H9 (cell line): ENCODE measurements at regions not wholly inside any gene's neighbourhood (a gene's known extent, or its start where the extent isn't known, plus 50 kb on each side); places are given as distances from the start of the nearest gene placed in this dataset.

Source experiments
- DNase-seq: peaks from one replicate; pipeline ENCODE4 v3.0.0-alpha.2; 2017
- H2AFZ ChIP-seq: one replicate; pipeline ENCODE4 v1.6.1; 2013; ENCODE audit warnings: mild to moderate bottlenecking, low read length, control low read depth, moderate library complexity
- H2AK5ac ChIP-seq: 2 replicates; pipeline ENCODE4 v1.6.1; 2013; ENCODE audit warnings: low read length, control low read depth, mixed read lengths; ENCODE audit not compliant: insufficient read length
- H2BK120ac ChIP-seq: one replicate; pipeline ENCODE4 v1.6.1; 2013; ENCODE audit warnings: low read depth, mild to moderate bottlenecking, low read length, control low read depth, inconsistent platforms; ENCODE audit not compliant: poor library complexity, severe bottlenecking
- H2BK12ac ChIP-seq: 2 replicates; pipeline ENCODE4 v1.6.1; 2013; ENCODE audit warnings: low read length, control low read depth, mixed read lengths, low read depth; ENCODE audit not compliant: insufficient read length
- H2BK15ac ChIP-seq: 2 replicates; pipeline ENCODE4 v1.6.1; 2013; ENCODE audit warnings: low read depth, low read length, control low read depth
- H2BK20ac ChIP-seq: one replicate; pipeline ENCODE4 v1.6.1; 2013; ENCODE audit warnings: low read depth, mild to moderate bottlenecking, low read length, control low read depth, inconsistent platforms; ENCODE audit not compliant: poor library complexity, severe bottlenecking
- H2BK5ac ChIP-seq: 2 replicates; pipeline ENCODE4 v1.6.1; 2013; ENCODE audit warnings: low read length, control low read depth, mixed read lengths; ENCODE audit not compliant: insufficient read length
- H3K14ac ChIP-seq: 2 replicates; pipeline ENCODE4 v1.6.1; 2013; ENCODE audit warnings: low read length, control low read depth; ENCODE audit not compliant: insufficient read depth
- H3K18ac ChIP-seq: 2 replicates; pipeline ENCODE4 v1.6.1; 2013; ENCODE audit warnings: low read depth, mild to moderate bottlenecking, mixed read lengths, low read length, control low read depth; ENCODE audit not compliant: insufficient read length
- H3K23ac ChIP-seq: 2 replicates; pipeline ENCODE4 v1.6.1; 2013; ENCODE audit warnings: low read length, control low read depth, mixed read lengths, low read depth; ENCODE audit not compliant: insufficient read length
- H3K23me2 ChIP-seq: 2 replicates; pipeline ENCODE4 v1.6.1; 2013; ENCODE audit warnings: low read depth, mild to moderate bottlenecking, mixed read lengths, low read length, control low read depth; ENCODE audit not compliant: insufficient read length, poor library complexity, severe bottlenecking
- H3K27ac ChIP-seq: 2 replicates; pipeline ENCODE4 v1.5.1; 2013; ENCODE audit warnings: low read length, control low read depth, mixed read lengths, low read depth; ENCODE audit not compliant: insufficient read length
- H3K27me3 ChIP-seq: 2 replicates; pipeline ENCODE4 v1.6.1; 2013; ENCODE audit warnings: low read length, control low read depth, inconsistent platforms; ENCODE audit not compliant: insufficient read depth
- H3K4ac ChIP-seq: 2 replicates; pipeline ENCODE4 v1.6.1; 2013; ENCODE audit warnings: low read depth, mild to moderate bottlenecking, control low read depth, inconsistent platforms, low read length, moderate library complexity
- H3K4me1 ChIP-seq: 2 replicates; pipeline ENCODE4 v1.6.1; 2013; ENCODE audit warnings: low read length, control low read depth, inconsistent platforms; ENCODE audit not compliant: insufficient read depth
- H3K4me2 ChIP-seq: 2 replicates; pipeline ENCODE4 v1.6.1; 2013; ENCODE audit warnings: low read length, control low read depth, mixed read lengths; ENCODE audit not compliant: insufficient read length, insufficient read depth
- H3K56ac ChIP-seq: 2 replicates; pipeline ENCODE4 v1.6.1; 2013; ENCODE audit warnings: low read depth, mild to moderate bottlenecking, mixed read lengths, low read length, control low read depth; ENCODE audit not compliant: insufficient read length
- H3K79me1 ChIP-seq: 2 replicates; pipeline ENCODE4 v1.6.1; 2013; ENCODE audit warnings: low read depth, mild to moderate bottlenecking, moderate library complexity, low read length, control low read depth, inconsistent platforms; ENCODE audit not compliant: insufficient read depth, poor library complexity, severe bottlenecking
- H3K79me2 ChIP-seq: 2 replicates; pipeline ENCODE4 v1.6.1; 2013; ENCODE audit warnings: low read length, control low read depth, inconsistent platforms; ENCODE audit not compliant: insufficient read depth
- H3K9ac ChIP-seq: 2 replicates; pipeline ENCODE4 v1.6.1; 2013; ENCODE audit warnings: low read length, control low read depth, mixed read lengths; ENCODE audit not compliant: insufficient read length; ENCODE audit errors: extremely low read depth
- H3K9me3 ChIP-seq: one replicate; pipeline ENCODE4 v1.6.1; 2013; ENCODE audit warnings: low read depth, low read length, inconsistent platforms; ENCODE audit not compliant: control insufficient read depth
- H3T11ph ChIP-seq: one replicate; pipeline ENCODE4 v1.6.1; 2013; ENCODE audit warnings: mild to moderate bottlenecking, low read length, control low read depth, inconsistent platforms
- H4K20me1 ChIP-seq: one replicate; pipeline ENCODE4 v1.6.1; 2013; ENCODE audit not compliant: control insufficient read depth, insufficient read length, insufficient read depth
- H4K5ac ChIP-seq: 2 replicates; pipeline ENCODE4 v1.6.1; 2013; ENCODE audit warnings: low read depth, mild to moderate bottlenecking, mixed read lengths, low read length, control low read depth; ENCODE audit not compliant: insufficient read length
- H4K8ac ChIP-seq: replicated peaks from 2 replicates; pipeline ENCODE4 v1.6.1; 2013; ENCODE audit warnings: low read length, control low read depth, mixed read lengths, low read depth; ENCODE audit not compliant: insufficient read length
- H4K91ac ChIP-seq: 2 replicates; pipeline ENCODE4 v1.6.1; 2013; ENCODE audit warnings: low read depth, mild to moderate bottlenecking, moderate library complexity, mixed read lengths, low read length, control low read depth; ENCODE audit not compliant: insufficient read length
- H3K27ac Mint-ChIP-seq, 3 experiments: 2 replicates in 2 of 3; 3 replicates in 1 of 3; pipeline ENCODE4 v1.8.0; 2020 to 2021; ENCODE audit warnings: mixed read lengths in 3 of 3, mild to moderate bottlenecking in 1 of 3, moderate library complexity in 1 of 3
- H3K27me3 Mint-ChIP-seq: 2 replicates; pipeline ENCODE4 v1.8.0; 2021; ENCODE audit warnings: low read depth, mild to moderate bottlenecking, moderate library complexity, mixed read lengths
- H3K36me3 Mint-ChIP-seq, 3 experiments: 2 replicates in 2 of 3; 3 replicates in 1 of 3; pipeline ENCODE4 v1.8.0; 2020 to 2021; ENCODE audit warnings: low read depth in 3 of 3, mixed read lengths in 3 of 3; ENCODE audit not compliant: insufficient read depth in 1 of 3
- H3K4me1 Mint-ChIP-seq, 2 experiments: 2 replicates each; pipeline ENCODE4 v1.8.0; 2020; ENCODE audit warnings: mixed read lengths in 2 of 2
- H3K4me3 Mint-ChIP-seq, 2 experiments: 2 replicates in 1 of 2; 3 replicates in 1 of 2; pipeline ENCODE4 v1.8.0; 2020 to 2021; ENCODE audit warnings: mild to moderate bottlenecking in 2 of 2, mixed read lengths in 2 of 2, moderate library complexity in 1 of 2
- H3K9me3 Mint-ChIP-seq, 2 experiments: 2 replicates in 1 of 2; 3 replicates in 1 of 2; pipeline ENCODE4 v1.8.0; 2020; ENCODE audit warnings: mild to moderate bottlenecking in 2 of 2, mixed read lengths in 2 of 2, moderate library complexity in 1 of 2
- CTCF ChIP-seq: fragments of 200-600 bp; sonication (generic); conservative IDR thresholded peaks from 3 replicates; pipeline ENCODE4 v1.8.0; 2021; ENCODE audit warnings: antibody characterized with exemption, mild to moderate bottlenecking
- WGBS: extraction: QIAGEN DNeasy Blood & Tissue Kit; methylation state at CpG from one replicate; pipeline ENCODE4 v1.1.7; 2013; ENCODE audit warnings: missing lambda C conversion rate, low lambda C conversion rate, mixed read lengths; ENCODE audit not compliant: insufficient read length; ENCODE audit errors: extremely low coverage; 5-methylcytosine and 5-hydroxymethylcytosine counted together

- H2AK5ac ChIP-seq, result no peak overlapping the region
- no peak overlapping the region for H3T11ph ChIP-seq
- no peak overlapping the region for H4K8ac ChIP-seq
- H2BK20ac ChIP-seq, result no peak overlapping the region
- H3K23ac ChIP-seq, result no peak overlapping the region
- no peak overlapping the region for H3K27ac ChIP-seq
- H3K79me2 ChIP-seq, result no peaks in the 10 kb centered on the region
- H4K91ac ChIP-seq, result no peak overlapping the region
- H2BK12ac ChIP-seq, result no peak overlapping the region
- H3K79me1 ChIP-seq, result no peaks in the 10 kb centered on the region
- no peak overlapping the region for H3K9ac ChIP-seq
- H3K56ac ChIP-seq, result no peak overlapping the region
- H3K4ac ChIP-seq, result no peak overlapping the region
- no peaks in the 10 kb centered on the region for H3K9me3 ChIP-seq
- Mint-ChIP-seq H3K27ac (no peak overlapping the region; a peak in 1 of 7 replicates), H3K9me3 (no peaks in the 10 kb centered on the region), H3K4me3 (no peak overlapping the region), H3K4me1 (peaks cover 29 to 42% of the 10 kb centered on the region in 2 experiments), H3K27me3 (no peaks in the 10 kb centered on the region), H3K36me3 (no peaks in the 10 kb centered on the region)
- no peak overlapping the region for H2BK120ac ChIP-seq
- TF ChIP-seq CTCF, result no peak
- no peaks in the 10 kb centered on the region for H4K20me1 ChIP-seq
- H3K23me2 ChIP-seq, result no peaks in the 10 kb centered on the region
- peaks cover 4% of the 10 kb centered on the region; the same call in 1 of the 2 replicates for H3K4me1 ChIP-seq
- no peak for DNase-seq
- H3K14ac ChIP-seq, result no peak overlapping the region
- H3K27me3 ChIP-seq, result no peaks in the 10 kb centered on the region
- no peak overlapping the region for H2BK5ac ChIP-seq
- H3K4me2 ChIP-seq, result no peak overlapping the region
- no peak overlapping the region for H3K18ac ChIP-seq
- no CpG with 5 or more reads among the region's 7 CpGs for WGBS
- H2AFZ ChIP-seq, result no peak overlapping the region
- H2BK15ac ChIP-seq, result no peak overlapping the region
- no peak overlapping the region for H4K5ac ChIP-seq
Measured at GRCh38 chr20:48403167-48403761, 424.5 kb downstream of the PREX1 start.
